ENCODE measurements at regions not wholly inside any gene's neighbourhood (a gene's known extent, or its start where the extent isn't known, plus 50 kb on each side); places are given as distances from the start of the nearest gene placed in this dataset.

GRCh38 chr6:165922309-165922794 lies 245.3 kb downstream of the TBXT start:
- no peak for TF ChIP-seq CTCF (IDR thresholded peaks at IDR 0.05)
- TF ChIP-seq POLR2A (IDR thresholded peaks at IDR 0.05) = no peak
